KMS-11 (cell line): ENCODE measurements at regions not wholly inside any gene's neighbourhood (a gene's known extent, or its start where the extent isn't known, plus 50 kb on each side); places are given as distances from the start of the nearest gene placed in this dataset.

Experiments used
- H2AFZ ChIP-seq: fragments of 200-600 bp; sonication (generic); 2 replicates; pipeline ENCODE4 v1.6.1; 2016; ENCODE audit warnings: antibody characterized with exemption, mixed run types, low read depth
- H3K27ac ChIP-seq: fragments of 200-600 bp; sonication (generic); 2 replicates; pipeline ENCODE4 v1.6.1; 2016; ENCODE audit warnings: mild to moderate bottlenecking, mixed run types
- H3K27me3 ChIP-seq: fragments of 200-600 bp; sonication (generic); 2 replicates; pipeline ENCODE4 v1.6.1; 2017; ENCODE audit warnings: mild to moderate bottlenecking, low read depth, mixed run types, moderate library complexity; ENCODE audit not compliant: insufficient read depth
- H3K36me3 ChIP-seq: fragments of 200-600 bp; sonication (generic); 2 replicates; pipeline ENCODE4 v1.6.1; 2017; ENCODE audit warnings: mild to moderate bottlenecking, mixed run types; ENCODE audit not compliant: insufficient read depth
- H3K4me1 ChIP-seq: fragments of 200-600 bp; sonication (generic); 2 replicates; pipeline ENCODE4 v1.6.1; 2016; ENCODE audit warnings: mild to moderate bottlenecking, low read depth, mixed run types; ENCODE audit not compliant: poor library complexity, severe bottlenecking
- H3K4me2 ChIP-seq: fragments of 200-600 bp; sonication (generic); 2 replicates; pipeline ENCODE4 v1.7.0; 2016; ENCODE audit warnings: mild to moderate bottlenecking, mixed run types
- H3K4me3 ChIP-seq: fragments of 200-600 bp; sonication (generic); IDR thresholded peaks from 2 replicates; pipeline ENCODE4 v1.6.1; 2017; ENCODE audit warnings: low read depth, low read length, mixed read lengths; ENCODE audit not compliant: insufficient read depth
- H3K79me2 ChIP-seq: fragments of 200-600 bp; sonication (generic); 2 replicates; pipeline ENCODE4 v1.6.1; 2016; ENCODE audit warnings: low read depth, mixed run types; ENCODE audit not compliant: insufficient read depth
- H3K9ac ChIP-seq: fragments of 200-600 bp; sonication (generic); 2 replicates; pipeline ENCODE4 v1.6.1; 2016; ENCODE audit warnings: mild to moderate bottlenecking, mixed run types
- H4K20me1 ChIP-seq: fragments of 200-600 bp; sonication (generic); 2 replicates; pipeline ENCODE4 v1.6.1; 2016; ENCODE audit warnings: mild to moderate bottlenecking, mixed run types; ENCODE audit not compliant: insufficient read depth
- CTCF ChIP-seq: fragments of 200-600 bp; sonication (generic); conservative IDR thresholded peaks from 2 replicates; pipeline ENCODE4 v1.6.1; 2017; ENCODE audit warnings: low read depth, mild to moderate bottlenecking, antibody characterized with exemption, low read length, moderate library complexity, mixed read lengths

DNA sequence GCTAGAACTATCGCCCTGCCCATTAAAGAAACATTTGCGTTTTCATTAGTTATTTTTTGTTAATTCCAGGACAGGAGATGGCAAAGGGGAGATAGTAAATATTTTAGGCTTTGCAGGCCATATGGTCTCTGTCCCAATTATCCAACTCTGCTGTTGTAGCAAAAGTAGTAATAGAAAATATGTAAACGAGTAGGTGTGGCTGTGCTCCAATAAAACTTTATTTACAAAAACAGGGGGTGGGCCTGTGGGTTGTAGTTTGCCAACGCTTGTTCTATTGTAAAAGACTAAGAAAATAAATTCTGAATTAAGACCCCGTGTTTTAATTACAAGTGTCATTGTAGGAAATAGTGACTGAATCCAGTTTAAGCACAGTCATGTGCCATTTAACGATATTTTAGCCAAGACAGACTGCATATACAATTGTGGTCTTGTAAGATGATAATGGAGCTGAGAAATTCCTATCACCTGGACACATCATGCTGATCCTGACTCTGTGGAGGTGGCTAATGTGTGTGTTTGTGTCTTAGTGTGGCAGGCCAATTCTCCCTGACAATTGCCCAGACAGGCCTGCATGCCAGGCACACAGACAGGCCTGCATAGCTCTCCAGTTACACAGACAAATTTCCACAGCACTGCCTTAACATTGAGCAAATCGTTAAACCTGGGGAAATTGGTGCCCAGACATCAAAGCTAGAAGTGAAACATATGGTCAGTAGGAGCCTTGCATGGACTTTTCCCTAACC, 76.4 kb downstream of the SKA1 start:
- H3K9ac ChIP-seq: no peak overlapping the region
- H3K79me2 ChIP-seq: no peaks in the 10 kb centered on the region
- no peak overlapping the region for H3K4me2 ChIP-seq
- H3K4me3 ChIP-seq: no peak overlapping the region
- no peaks in the 10 kb centered on the region for H4K20me1 ChIP-seq
- no peak overlapping the region for H2AFZ ChIP-seq
- no peaks in the 10 kb centered on the region for H3K4me1 ChIP-seq
- no peaks in the 10 kb centered on the region for H3K27me3 ChIP-seq
- H3K36me3 ChIP-seq: no peaks in the 10 kb centered on the region
- no peak overlapping the region for H3K27ac ChIP-seq
- no peak for TF ChIP-seq CTCF

DNA sequence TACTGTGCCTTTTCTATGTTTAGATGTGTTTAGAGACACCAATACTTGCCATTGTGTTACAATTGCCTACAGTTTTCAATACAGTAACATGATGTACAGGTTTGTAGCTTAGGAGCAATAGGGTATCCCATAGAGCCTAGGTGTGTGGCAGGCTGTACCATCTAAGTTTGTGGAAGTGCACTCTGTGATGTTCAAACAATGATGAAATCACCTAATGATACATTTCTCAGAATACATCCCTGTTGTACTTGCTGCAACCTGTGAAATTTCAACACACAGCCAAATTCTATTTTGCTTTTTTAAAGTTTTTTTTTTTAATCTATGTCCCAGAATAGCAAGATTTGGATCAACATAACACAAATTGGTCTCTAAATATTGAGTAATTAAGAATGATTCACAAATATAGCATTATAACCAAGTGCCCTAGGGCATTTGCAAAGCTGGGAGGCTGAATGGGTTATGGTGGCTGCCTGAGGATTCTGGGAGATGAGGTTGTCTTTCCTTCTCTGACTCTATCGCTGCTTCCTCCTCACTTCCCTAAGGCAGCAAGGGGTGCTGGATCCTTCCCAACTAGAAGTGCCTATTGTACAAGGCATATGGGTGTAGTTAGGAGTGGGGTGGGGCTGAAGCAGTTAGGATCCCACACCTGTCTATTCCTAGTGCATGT, 78.3 kb downstream of the SKA1 start:
- TF ChIP-seq CTCF: no peak
- Histone ChIP-seq H3K9ac (no peak overlapping the region), H3K4me3 (no peak overlapping the region), H4K20me1 (no peaks in the 10 kb centered on the region), H3K79me2 (no peaks in the 10 kb centered on the region), H3K27ac (no peak overlapping the region), H3K4me1 (no peaks in the 10 kb centered on the region), H3K27me3 (no peaks in the 10 kb centered on the region), H2AFZ (no peak overlapping the region), H3K36me3 (no peaks in the 10 kb centered on the region), H3K4me2 (no peak overlapping the region)

DNA sequence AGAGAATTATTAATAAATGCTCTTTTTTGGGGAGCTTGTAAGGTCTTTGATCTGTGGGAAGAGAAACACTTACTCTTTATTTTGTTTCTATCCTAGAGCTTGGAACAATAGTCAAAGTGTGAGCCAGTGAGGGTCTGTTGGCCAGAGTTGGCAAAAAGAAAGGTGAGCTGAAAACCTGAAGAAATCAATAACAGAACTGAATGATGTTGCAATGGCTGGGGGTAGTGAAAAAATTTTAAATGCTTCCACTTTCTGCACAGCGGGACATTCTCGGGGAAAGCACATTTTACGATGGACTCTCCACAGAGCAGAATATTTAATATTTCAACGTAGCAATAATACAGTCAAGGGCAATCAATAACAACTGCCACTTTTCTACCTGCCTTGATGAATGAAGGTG, 78.9 kb downstream of the SKA1 start:
- H3K4me1 ChIP-seq: no peaks in the 10 kb centered on the region
- H3K27ac ChIP-seq: no peak overlapping the region

GRCh38 chr18:50454387-50454988, 79.6 kb downstream of the SKA1 start:
- H2AFZ ChIP-seq: no peak overlapping the region
- H3K4me2 ChIP-seq: no peak overlapping the region
- H4K20me1 ChIP-seq: no peaks in the 10 kb centered on the region
- no peak for TF ChIP-seq CTCF
- no peaks in the 10 kb centered on the region for H3K79me2 ChIP-seq
- no peaks in the 10 kb centered on the region for H3K4me1 ChIP-seq
- no peak overlapping the region for H3K27ac ChIP-seq
- no peak overlapping the region for H3K4me3 ChIP-seq
- H3K9ac ChIP-seq: no peak overlapping the region
- H3K36me3 ChIP-seq: no peaks in the 10 kb centered on the region
- no peaks in the 10 kb centered on the region for H3K27me3 ChIP-seq

More for the DNA sequence above, 78.9 kb downstream of the SKA1 start:
- Histone ChIP-seq H3K79me2 (no peaks in the 10 kb centered on the region), H3K4me2 (no peak overlapping the region), H4K20me1 (no peaks in the 10 kb centered on the region), H3K27me3 (no peaks in the 10 kb centered on the region), H3K36me3 (no peaks in the 10 kb centered on the region), H2AFZ (no peak overlapping the region), H3K4me3 (no peak overlapping the region), H3K9ac (no peak overlapping the region)
- no peak for TF ChIP-seq CTCF
